Mucosa of descending colon (tissue), 3 donors: ENCODE measurements at regions not wholly inside any gene's neighbourhood (a gene's known extent, or its start where the extent isn't known, plus 50 kb on each side); places are given as distances from the start of the nearest gene placed in this dataset.
A peak's percentile ranks its signal among the peaks of the same experiment; 100 is the strongest.

Experiments used
- ATAC-seq: fragments of 200-7000 bp; cut with Tn5 transposase; one replicate; pipeline ENCODE4 v1.9.1; 2020; ENCODE audit warnings: mild to moderate bottlenecking, moderate library complexity
- DNase-seq, 3 donors: peaks; one replicate each; pipeline ENCODE4 v3.0.0-alpha.2; 2020
- H3K36me3 ChIP-seq: fragments of 200-600 bp; one replicate; pipeline ENCODE4 v1.8.0; 2021; ENCODE audit warnings: low read depth, mild to moderate bottlenecking
- H3K4me1 ChIP-seq: fragments of 200-600 bp; one replicate; pipeline ENCODE4 v1.8.0; 2021; ENCODE audit warnings: low read depth, mild to moderate bottlenecking
- H3K4me3 ChIP-seq: fragments of 200-600 bp; one replicate; pipeline ENCODE4 v1.8.0; 2021; ENCODE audit warnings: mild to moderate bottlenecking
- H3K9me3 ChIP-seq: fragments of 200-600 bp; one replicate; pipeline ENCODE4 v1.8.0; 2021; ENCODE audit warnings: mild to moderate bottlenecking
- intact Hi-C, 2 donors: fragments of 100-400 bp; cut with DNase I in 1 of 2; cut with micrococcal nuclease in 1 of 2; formaldehyde crosslinking; loops; one replicate each; pipeline versions ENCODE4 v1.11.0 to v1.11.1; 2022; cut with DNase I, micrococcal nuclease
- TF ChIP-seq, protein P1 (sequence below): fragments of 200-600 bp; IDR thresholded peaks from one replicate; pipeline ENCODE4 v1.8.0; 2022; ENCODE audit warnings: antibody characterized with exemption, mild to moderate bottlenecking
- donor health status: DM: no; HTN: no; CAD: no; lungs with moderate emphysema.
- donor health status: DM: no; HTN: no; CAD: no.
- donor health status: DM: no; HTN: yes; CAD: no.

- intact Hi-C loops: no loop called here
- Histone ChIP-seq H3K36me3 (no peaks in the 10 kb centered on the region), H3K4me3 (no peak overlapping the region), H3K9me3 (peaks cover 9% of the 10 kb centered on the region), H3K4me1 (no peaks in the 10 kb centered on the region)
- DNase-seq: no peak
- ATAC-seq: peak; percentile 24
- TF ChIP-seq, protein P1, sequence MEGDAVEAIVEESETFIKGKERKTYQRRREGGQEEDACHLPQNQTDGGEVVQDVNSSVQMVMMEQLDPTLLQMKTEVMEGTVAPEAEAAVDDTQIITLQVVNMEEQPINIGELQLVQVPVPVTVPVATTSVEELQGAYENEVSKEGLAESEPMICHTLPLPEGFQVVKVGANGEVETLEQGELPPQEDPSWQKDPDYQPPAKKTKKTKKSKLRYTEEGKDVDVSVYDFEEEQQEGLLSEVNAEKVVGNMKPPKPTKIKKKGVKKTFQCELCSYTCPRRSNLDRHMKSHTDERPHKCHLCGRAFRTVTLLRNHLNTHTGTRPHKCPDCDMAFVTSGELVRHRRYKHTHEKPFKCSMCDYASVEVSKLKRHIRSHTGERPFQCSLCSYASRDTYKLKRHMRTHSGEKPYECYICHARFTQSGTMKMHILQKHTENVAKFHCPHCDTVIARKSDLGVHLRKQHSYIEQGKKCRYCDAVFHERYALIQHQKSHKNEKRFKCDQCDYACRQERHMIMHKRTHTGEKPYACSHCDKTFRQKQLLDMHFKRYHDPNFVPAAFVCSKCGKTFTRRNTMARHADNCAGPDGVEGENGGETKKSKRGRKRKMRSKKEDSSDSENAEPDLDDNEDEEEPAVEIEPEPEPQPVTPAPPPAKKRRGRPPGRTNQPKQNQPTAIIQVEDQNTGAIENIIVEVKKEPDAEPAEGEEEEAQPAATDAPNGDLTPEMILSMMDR: no peak
Observed at GRCh38 chr11:80239217-80239616, 798.4 kb upstream of the TENM4 start.

DNA sequence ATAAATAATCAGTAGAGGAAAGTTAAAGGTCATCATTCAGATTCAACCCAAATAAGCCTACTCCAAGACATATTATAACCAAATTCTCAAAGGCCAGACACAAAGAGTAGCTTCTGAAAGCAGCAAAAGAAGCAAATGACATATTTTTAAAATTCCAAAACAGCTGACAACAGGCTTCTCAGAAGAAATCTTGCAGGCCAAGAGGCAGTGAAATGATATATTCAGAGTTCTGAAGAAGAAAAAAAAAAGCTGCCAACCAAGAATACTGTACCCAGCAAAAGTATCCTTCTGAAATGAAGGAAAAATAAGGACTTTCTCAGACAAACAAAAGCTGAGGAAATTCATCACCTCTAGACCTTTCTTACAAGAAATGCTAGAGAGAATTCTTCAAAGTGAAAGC lies 787.1 kb upstream of the TENM4 start:
- intact Hi-C loops: no loop called here
- Histone ChIP-seq H3K4me3 (no peak overlapping the region), H3K9me3 (peaks cover 28% of the 10 kb centered on the region), H3K36me3 (no peaks in the 10 kb centered on the region), H3K4me1 (no peaks in the 10 kb centered on the region)
- DNase-seq (no peak), ATAC-seq (no peak)
- TF ChIP-seq, protein P1: no peak

DNA sequence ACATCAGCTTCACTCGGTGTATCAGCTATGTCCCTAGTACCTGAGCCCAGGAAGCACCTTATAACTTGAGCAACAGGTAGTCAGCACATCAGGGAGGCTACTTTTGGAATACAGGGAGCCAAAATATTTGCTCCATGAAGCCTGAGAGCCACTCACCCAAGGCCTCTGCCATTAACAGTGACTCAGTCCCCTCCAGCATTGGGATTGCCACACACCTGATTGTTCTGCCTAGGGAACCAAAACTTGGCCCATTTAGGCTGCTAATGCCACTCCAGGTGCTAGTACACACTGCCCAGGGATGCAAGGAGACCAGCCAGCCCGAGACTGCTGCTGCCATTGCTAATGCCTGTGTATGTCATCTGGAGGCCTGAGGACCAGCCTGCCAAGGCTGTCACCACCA lies 773.6 kb upstream of the TENM4 start:
- Histone ChIP-seq H3K4me3 (no peak overlapping the region), H3K4me1 (no peaks in the 10 kb centered on the region), H3K9me3 (no peaks in the 10 kb centered on the region), H3K36me3 (no peaks in the 10 kb centered on the region)
- TF ChIP-seq, protein P1: no peak
- intact Hi-C loops: no loop called here
- ATAC-seq (no peak), DNase-seq (no peak)

- TF ChIP-seq, protein P1: no peak
- DNase-seq (no peak), ATAC-seq (no peak)
- intact Hi-C loops: no loop called here
- Histone ChIP-seq H3K36me3 (no peaks in the 10 kb centered on the region), H3K4me1 (no peaks in the 10 kb centered on the region), H3K4me3 (no peak overlapping the region), H3K9me3 (no peaks in the 10 kb centered on the region)
Observed at GRCh38 chr11:80211673-80212072, 770.8 kb upstream of the TENM4 start.

DNA sequence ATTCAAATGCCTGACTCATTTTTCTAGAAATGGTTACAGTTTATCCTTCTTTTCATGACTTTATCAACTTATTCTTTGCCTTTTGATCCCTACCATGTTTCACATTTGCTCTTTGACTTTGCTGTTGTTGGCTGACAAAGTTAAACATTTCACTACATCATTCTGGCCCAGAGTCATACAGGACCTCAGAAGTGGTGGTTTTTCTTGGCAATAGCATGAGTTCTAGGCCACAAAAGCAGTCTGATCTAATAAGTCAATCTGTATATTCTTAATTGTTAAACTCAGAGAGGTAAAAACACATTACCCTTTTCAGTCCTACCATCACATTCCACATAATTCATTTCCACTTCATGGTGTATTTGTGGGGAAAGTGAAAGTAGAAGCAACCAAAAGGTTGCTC lies 763.2 kb upstream of the TENM4 start:
- no peak for ATAC-seq
- TF ChIP-seq, protein P1: no peak
- H3K9me3 ChIP-seq: no peaks in the 10 kb centered on the region
- DNase-seq: no peak
- no peaks in the 10 kb centered on the region for H3K36me3 ChIP-seq
- intact Hi-C loops: no loop called here
- H3K4me1 ChIP-seq: no peaks in the 10 kb centered on the region
- H3K4me3 ChIP-seq: no peak overlapping the region

- Histone ChIP-seq H3K4me3 (no peak overlapping the region), H3K36me3 (no peaks in the 10 kb centered on the region), H3K4me1 (no peaks in the 10 kb centered on the region), H3K9me3 (no peaks in the 10 kb centered on the region)
- ATAC-seq (no peak), DNase-seq (no peak)
- intact Hi-C loops: no loop called here
- TF ChIP-seq, protein P1: no peak
Observed at GRCh38 chr11:80196932-80197554, 756.2 kb upstream of the TENM4 start.
